D721Med (cell line): ENCODE measurements at regions not wholly inside any gene's neighbourhood (a gene's known extent, or its start where the extent isn't known, plus 50 kb on each side); places are given as distances from the start of the nearest gene placed in this dataset.

Experiments
- DNase-seq: peaks from one replicate; pipeline ENCODE4 v3.0.0; 2011; ENCODE audit warnings: low spot score; ENCODE audit not compliant: insufficient read length
- FAIRE-seq: peaks from 2 replicates; lab custom pipeline; 2011; peaks lifted over from hg19 to GRCh38; lab: Jason Lieb, UNC
- TF ChIP-seq, protein P1 (sequence below): IDR thresholded peaks from 2 replicates; pipeline ENCODE4 v1.5.1; 2012; ENCODE audit warnings: mild to moderate bottlenecking, control low read depth; ENCODE audit not compliant: insufficient read depth; ENCODE audit errors: missing control alignments

DNA sequence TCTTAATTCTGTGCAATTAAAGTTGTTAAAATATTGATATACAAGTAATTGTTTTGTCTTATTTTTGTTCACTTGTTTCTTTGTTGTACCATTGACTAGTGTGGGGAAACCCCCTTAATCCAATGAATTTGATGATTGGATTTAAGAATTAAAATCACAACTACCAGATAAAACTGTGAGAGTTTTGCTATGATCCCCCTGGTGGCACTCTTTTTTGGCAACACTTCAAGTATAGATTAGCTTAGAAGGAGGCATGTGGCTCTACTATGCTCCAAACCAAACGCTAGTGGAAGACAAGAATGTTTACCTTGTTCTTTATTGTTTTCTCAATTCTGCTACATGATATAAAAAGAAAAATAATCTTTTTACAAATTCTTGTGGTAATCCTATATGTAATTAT, 477.8 kb upstream of the ETAA1 start:
- DNase-seq (no peak), FAIRE-seq (no peak)
- TF ChIP-seq, protein P1, sequence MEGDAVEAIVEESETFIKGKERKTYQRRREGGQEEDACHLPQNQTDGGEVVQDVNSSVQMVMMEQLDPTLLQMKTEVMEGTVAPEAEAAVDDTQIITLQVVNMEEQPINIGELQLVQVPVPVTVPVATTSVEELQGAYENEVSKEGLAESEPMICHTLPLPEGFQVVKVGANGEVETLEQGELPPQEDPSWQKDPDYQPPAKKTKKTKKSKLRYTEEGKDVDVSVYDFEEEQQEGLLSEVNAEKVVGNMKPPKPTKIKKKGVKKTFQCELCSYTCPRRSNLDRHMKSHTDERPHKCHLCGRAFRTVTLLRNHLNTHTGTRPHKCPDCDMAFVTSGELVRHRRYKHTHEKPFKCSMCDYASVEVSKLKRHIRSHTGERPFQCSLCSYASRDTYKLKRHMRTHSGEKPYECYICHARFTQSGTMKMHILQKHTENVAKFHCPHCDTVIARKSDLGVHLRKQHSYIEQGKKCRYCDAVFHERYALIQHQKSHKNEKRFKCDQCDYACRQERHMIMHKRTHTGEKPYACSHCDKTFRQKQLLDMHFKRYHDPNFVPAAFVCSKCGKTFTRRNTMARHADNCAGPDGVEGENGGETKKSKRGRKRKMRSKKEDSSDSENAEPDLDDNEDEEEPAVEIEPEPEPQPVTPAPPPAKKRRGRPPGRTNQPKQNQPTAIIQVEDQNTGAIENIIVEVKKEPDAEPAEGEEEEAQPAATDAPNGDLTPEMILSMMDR, result no peak

DNA sequence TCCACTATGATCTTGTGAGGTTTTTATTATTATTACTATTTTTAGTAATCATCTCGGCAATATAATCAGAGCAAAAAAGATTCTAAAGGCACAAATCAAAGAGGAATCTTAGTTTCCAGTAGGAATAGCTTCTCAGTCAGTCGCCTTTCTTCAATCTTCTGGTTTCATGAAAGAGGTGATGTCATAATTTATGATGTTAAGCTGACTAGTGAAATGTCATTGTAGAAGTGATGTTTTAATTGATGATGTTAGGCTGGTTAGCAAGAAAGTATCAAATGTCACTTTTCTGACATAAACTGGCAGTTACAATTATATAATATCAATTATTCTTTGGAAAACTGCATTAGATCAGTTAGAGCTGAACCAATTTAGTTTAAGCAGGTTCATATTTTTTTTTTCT, 476.7 kb upstream of the ETAA1 start:
- TF ChIP-seq, protein P1, result no peak
- no peak for DNase-seq
- FAIRE-seq, result no peak

DNA sequence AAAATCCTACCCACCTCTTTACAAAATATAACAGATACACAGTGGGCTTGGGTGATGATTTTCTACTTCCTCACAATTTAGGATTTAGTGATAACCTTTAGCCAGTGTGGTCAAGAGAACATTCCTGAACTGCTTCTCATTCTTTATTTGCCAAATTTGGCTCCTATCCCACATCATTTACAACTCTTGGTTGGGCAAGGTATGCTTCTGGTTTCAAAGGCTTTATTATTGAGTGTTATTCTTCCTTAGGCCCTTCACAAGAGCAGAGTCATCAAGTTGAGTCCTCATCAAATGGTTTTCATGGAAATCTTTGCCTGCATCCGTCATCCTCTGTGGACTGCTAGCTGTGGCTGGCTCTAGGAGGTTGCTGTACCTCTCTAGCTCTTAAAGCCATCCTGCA, 472.0 kb upstream of the ETAA1 start:
- no peak for FAIRE-seq
- TF ChIP-seq, protein P1, result no peak
- no peak for DNase-seq

DNA sequence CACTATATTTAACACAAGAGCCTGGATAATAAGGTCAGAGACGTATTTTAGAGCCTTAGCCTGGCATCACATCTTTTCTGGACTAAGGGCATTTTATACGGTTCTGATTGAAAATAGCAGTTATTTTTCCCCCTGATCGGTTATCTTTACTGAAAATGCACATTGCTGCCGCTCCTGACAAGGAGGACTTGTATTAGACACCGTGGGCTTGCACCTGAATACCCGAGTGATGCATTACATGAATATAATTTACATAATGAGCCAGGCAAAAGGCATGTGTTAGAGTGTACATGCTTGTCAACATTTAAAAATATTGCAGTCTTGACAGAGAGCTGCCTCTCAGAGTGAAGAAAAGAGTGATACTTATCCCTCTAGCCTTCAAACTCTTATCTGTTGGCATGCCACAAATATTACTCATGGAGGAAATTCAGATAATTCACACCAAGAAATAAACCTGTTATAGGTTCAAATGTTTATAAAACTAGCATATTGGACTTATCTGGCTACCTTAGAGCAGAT, 470.5 kb upstream of the ETAA1 start:
- no peak for FAIRE-seq
- TF ChIP-seq, protein P1, result no peak
- no peak for DNase-seq

DNA sequence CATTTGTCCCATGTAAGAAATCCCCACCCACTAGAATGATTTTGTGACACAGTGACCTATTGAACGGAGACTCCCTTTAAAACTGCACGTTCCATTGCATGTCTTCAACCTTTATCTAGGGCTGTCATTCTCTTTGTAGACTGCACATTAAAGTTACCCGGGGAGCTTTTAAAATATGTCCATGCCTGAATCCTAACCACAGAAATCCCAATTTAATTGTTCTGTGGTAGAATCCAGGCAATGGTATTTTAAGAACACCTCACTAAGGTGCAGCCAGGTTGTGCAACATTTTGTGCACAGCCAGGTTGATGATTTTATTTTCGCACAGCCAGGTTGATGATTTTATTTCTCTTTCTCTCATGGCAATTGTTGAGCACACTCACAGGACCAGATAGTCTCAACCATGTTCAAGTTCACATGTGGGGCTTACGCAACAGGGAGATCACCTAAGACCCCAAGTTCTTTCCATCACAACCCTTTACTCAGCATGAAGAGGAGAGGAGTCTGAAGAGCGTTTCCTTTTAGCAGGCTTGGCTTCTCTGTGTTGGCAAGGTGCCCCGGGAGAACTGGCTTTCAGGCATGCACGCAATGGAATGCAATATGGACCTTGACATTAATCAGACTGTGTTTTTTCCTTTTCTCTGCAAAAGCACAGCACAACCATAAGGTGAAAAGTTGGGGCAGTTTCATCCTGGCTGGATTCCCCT, 467.3 kb upstream of the ETAA1 start:
- DNase-seq (no peak), FAIRE-seq (no peak)
- TF ChIP-seq, protein P1, result no peak

DNA sequence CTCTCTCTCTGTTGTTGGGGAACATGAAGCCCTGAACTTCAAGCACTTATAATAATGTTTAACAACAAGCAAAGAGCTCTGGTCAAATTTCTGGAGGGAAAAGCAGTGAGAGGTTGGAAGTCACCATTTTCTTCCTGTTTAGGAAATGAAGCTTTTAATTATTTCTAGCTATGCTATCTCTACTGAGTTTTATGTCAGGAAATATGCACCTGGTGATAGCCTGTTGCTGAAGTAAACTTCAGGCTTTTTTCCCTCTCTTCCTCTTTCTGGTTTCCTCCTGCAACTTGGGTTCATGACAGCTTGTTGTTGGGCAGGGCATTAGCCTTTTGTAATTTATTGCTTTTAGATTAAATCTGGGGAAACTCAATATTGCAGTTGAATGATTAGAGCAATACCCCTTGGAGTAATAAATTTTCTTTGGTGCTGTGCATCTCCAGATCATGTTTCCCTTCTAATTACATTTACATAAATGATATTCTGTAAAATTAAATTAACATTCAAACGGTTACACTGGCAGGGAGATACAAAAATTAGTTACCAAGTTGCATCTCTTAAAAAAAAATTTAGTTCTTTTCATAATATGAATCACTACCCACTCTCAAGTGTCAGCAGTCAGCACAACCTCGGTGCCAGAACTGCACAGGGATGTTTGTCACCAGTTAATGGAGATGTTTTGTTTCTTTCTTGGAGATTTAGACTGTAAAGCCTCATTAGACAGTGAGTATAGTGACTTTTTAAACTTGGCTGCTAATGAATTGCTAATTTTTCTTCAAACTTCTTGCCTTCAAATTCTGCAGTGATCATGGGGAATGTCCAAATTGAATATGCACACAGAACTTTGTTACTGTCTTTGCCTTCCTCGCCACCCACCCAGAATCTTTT, 466.6 kb upstream of the ETAA1 start:
- DNase-seq (no peak), FAIRE-seq (no peak)
- TF ChIP-seq, protein P1, result no peak
